ENCODE measurements at regions not wholly inside any gene's neighbourhood (a gene's known extent, or its start where the extent isn't known, plus 50 kb on each side); places are given as distances from the start of the nearest gene placed in this dataset.

DNA sequence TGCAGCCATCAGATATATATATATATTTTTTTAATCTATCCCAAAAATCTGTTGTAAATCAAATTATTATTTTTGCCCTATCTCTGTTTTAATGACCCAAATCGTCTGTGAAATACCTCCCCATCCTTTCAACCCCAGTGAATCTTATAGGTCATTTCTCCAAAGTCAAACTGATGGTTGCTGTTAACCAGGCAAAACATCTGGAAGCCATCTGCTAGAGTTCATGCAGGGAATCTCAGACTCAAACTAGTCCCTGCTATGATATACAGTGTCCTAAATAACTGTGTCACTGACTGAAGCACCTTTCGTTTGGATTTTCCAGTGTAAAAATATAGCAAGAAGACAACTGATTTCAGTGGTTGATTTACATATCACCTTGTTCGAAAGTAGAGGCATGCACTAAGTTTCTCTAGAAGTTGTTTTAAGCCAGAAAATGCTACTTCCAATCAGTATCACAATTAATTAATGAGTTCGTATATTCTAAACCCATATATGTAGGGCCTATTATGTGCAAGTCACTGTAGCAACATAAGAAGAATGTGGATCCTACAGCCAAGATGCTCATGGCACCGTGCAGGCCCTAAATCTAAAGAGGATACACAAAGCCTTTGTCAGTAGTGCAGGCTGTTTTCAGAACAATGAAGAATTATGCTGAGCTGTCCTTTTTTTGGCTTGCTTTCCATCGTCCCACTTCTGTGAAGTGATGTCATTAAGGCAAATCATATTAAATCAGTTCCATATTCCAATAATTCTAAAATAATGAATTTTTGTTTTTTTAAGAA, 566.0 kb downstream of the STK39 start:
- TF ChIP-seq, protein P1, sequence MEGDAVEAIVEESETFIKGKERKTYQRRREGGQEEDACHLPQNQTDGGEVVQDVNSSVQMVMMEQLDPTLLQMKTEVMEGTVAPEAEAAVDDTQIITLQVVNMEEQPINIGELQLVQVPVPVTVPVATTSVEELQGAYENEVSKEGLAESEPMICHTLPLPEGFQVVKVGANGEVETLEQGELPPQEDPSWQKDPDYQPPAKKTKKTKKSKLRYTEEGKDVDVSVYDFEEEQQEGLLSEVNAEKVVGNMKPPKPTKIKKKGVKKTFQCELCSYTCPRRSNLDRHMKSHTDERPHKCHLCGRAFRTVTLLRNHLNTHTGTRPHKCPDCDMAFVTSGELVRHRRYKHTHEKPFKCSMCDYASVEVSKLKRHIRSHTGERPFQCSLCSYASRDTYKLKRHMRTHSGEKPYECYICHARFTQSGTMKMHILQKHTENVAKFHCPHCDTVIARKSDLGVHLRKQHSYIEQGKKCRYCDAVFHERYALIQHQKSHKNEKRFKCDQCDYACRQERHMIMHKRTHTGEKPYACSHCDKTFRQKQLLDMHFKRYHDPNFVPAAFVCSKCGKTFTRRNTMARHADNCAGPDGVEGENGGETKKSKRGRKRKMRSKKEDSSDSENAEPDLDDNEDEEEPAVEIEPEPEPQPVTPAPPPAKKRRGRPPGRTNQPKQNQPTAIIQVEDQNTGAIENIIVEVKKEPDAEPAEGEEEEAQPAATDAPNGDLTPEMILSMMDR (IDR thresholded peaks at IDR 0.05; ENCODE audit: low read length): no peak
- TF ChIP-seq EZH2 (optimal IDR thresholded peaks at IDR 0.05; ENCODE audit: low read depth, low read length): no peak

Measured in MM.1S (cell line).